SK-N-SH (cell line): ENCODE measurements at regions not wholly inside any gene's neighbourhood (a gene's known extent, or its start where the extent isn't known, plus 50 kb on each side); places are given as distances from the start of the nearest gene placed in this dataset.

Experiments
- FOXM1 ChIP-seq: IDR thresholded peaks from 2 replicates; pipeline ENCODE4 v1.4.0; 2012; ENCODE audit warnings: low read depth, mild to moderate bottlenecking
- GATA2 ChIP-seq: sonication (generic); formaldehyde crosslinking; IDR thresholded peaks from 2 replicates; pipeline ENCODE4 v1.5.0; 2020; ENCODE audit warnings: mild to moderate bottlenecking, missing genetic modification reagents
- POLR2AphosphoS5 ChIP-seq: IDR thresholded peaks from 2 replicates; pipeline ENCODE4 v1.6.1; 2012; ENCODE audit warnings: low read depth, low read length
- RXRA ChIP-seq: IDR thresholded peaks from 2 replicates; pipeline ENCODE4 v1.4.0; 2012; ENCODE audit warnings: low read depth, mild to moderate bottlenecking, borderline replicate concordance
- SIN3A ChIP-seq: IDR thresholded peaks from 2 replicates; pipeline ENCODE4 v1.6.1; 2012; ENCODE audit warnings: low read depth, mild to moderate bottlenecking, low read length, moderate library complexity, borderline replicate concordance
- SMC3 ChIP-seq: IDR thresholded peaks from 2 replicates; pipeline ENCODE4 v1.6.1; 2012; ENCODE audit warnings: low read depth, low read length, improper control_type of control experiment
- TF ChIP-seq, protein P1 (sequence below): fragments of 200-600 bp; sonication (generic); IDR thresholded peaks from 2 replicates; pipeline ENCODE4 v1.6.1; 2017; ENCODE audit warnings: antibody characterized with exemption, mild to moderate bottlenecking, moderate library complexity
- TF ChIP-seq, protein P2 (sequence below): IDR thresholded peaks from 2 replicates; pipeline ENCODE4 v1.4.0; 2012; ENCODE audit warnings: low read depth, borderline replicate concordance

DNA sequence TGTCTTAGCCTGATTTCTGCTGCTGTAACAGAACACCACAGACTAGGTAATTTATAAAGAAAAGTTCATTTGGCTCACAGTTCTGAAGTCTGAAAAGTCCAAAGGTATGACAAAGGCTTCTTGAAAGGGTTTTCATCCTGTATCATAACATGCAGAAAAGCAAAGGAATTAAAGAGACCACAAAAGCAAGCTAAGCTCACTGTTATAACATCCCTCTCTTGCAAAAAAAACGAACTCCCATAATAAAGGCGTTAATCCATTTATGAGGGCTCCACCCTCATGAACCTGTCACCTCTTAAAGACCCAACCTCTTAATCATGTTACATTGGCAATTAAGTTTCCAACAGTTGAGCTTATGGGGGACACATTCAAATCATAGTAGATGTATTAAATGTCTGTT is 197.9 kb downstream of the PLOD2 start:
- TF ChIP-seq, protein P1, sequence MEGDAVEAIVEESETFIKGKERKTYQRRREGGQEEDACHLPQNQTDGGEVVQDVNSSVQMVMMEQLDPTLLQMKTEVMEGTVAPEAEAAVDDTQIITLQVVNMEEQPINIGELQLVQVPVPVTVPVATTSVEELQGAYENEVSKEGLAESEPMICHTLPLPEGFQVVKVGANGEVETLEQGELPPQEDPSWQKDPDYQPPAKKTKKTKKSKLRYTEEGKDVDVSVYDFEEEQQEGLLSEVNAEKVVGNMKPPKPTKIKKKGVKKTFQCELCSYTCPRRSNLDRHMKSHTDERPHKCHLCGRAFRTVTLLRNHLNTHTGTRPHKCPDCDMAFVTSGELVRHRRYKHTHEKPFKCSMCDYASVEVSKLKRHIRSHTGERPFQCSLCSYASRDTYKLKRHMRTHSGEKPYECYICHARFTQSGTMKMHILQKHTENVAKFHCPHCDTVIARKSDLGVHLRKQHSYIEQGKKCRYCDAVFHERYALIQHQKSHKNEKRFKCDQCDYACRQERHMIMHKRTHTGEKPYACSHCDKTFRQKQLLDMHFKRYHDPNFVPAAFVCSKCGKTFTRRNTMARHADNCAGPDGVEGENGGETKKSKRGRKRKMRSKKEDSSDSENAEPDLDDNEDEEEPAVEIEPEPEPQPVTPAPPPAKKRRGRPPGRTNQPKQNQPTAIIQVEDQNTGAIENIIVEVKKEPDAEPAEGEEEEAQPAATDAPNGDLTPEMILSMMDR: no peak
- TF ChIP-seq, protein P2, sequence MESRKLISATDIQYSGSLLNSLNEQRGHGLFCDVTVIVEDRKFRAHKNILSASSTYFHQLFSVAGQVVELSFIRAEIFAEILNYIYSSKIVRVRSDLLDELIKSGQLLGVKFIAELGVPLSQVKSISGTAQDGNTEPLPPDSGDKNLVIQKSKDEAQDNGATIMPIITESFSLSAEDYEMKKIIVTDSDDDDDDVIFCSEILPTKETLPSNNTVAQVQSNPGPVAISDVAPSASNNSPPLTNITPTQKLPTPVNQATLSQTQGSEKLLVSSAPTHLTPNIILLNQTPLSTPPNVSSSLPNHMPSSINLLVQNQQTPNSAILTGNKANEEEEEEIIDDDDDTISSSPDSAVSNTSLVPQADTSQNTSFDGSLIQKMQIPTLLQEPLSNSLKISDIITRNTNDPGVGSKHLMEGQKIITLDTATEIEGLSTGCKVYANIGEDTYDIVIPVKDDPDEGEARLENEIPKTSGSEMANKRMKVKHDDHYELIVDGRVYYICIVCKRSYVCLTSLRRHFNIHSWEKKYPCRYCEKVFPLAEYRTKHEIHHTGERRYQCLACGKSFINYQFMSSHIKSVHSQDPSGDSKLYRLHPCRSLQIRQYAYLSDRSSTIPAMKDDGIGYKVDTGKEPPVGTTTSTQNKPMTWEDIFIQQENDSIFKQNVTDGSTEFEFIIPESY: no peak
- TF ChIP-seq POLR2AphosphoS5 (no peak), RXRA (no peak), FOXM1 (no peak), SMC3 (no peak), SIN3A (no peak), GATA2 (CRISPR knock-in tag) (no peak)
